Activated B cell treated with CpG ODN at 0.5 μM for 24 hours (primary cell): ENCODE measurements at regions not wholly inside any gene's neighbourhood (a gene's known extent, or its start where the extent isn't known, plus 50 kb on each side); places are given as distances from the start of the nearest gene placed in this dataset.

ENCODE experiments used
- ATAC-seq: fragments of 200-7000 bp; cut with Tn5 transposase; one replicate; pipeline ENCODE4 v1.10.0; 2021; ENCODE audit warnings: low read depth, mild to moderate bottlenecking, moderate library complexity
- CTCF ChIA-PET: fragments of 350-600 bp; sonication (Branson Sonifier 250); formaldehyde crosslinking; loops from one replicate; lab custom pipeline; 2021; ENCODE audit warnings: antibody characterized with exemption; lab: Charles Lee
- POLR2A ChIA-PET: fragments of 350-600 bp; sonication (Branson Sonifier 250); formaldehyde crosslinking; loops from one replicate; lab custom pipeline; 2021; ENCODE audit warnings: antibody characterized with exemption; lab: Charles Lee
- DNase-seq: peaks from one replicate; pipeline ENCODE4 v3.0.0; 2022
- H3K27ac Mint-ChIP-seq: one replicate; pipeline ENCODE4 v1.8.0; 2020; ENCODE audit warnings: mixed read lengths
- H3K27me3 Mint-ChIP-seq: one replicate; pipeline ENCODE4 v1.8.0; 2021; ENCODE audit warnings: mixed read lengths
- H3K36me3 Mint-ChIP-seq: one replicate; pipeline ENCODE4 v1.8.0; 2021; ENCODE audit warnings: low read depth, mixed read lengths
- H3K4me1 Mint-ChIP-seq: one replicate; pipeline ENCODE4 v1.8.0; 2021; ENCODE audit warnings: mixed read lengths
- H3K4me3 Mint-ChIP-seq: one replicate; pipeline ENCODE4 v1.8.0; 2020; ENCODE audit warnings: mild to moderate bottlenecking, mixed read lengths
- H3K9me3 Mint-ChIP-seq: one replicate; pipeline ENCODE4 v1.8.0; 2020; ENCODE audit warnings: mixed read lengths
- intact Hi-C: fragments of 100-400 bp; cut with micrococcal nuclease; formaldehyde crosslinking; loops from one replicate; pipeline ENCODE4 v1.15.1; 2024
- TF ChIP-seq, protein P1 (sequence below): fragments of 200-600 bp; IDR thresholded peaks from one replicate; pipeline ENCODE4 v1.8.0; 2022; ENCODE audit warnings: antibody characterized with exemption, mild to moderate bottlenecking

DNA sequence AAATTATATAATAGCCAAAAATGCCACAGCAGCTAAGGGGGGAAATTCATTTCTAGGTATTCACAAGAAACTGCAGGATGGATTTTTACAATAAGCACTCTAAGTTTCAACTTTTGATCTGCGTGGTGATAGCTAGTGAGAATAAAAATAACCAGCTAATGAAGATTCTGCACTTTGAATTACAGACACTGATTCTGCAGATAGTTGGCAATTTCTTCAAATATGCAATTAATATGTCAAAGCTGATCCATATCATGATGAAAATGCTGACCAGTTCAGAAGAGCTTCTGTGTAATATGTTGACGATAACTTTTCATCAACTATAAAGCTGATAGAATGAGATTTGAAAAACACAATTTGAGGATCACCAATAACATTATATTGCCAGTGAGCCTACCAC is 1272.9 kb downstream of the EFNB2 start:
- DNase-seq = no peak
- Mint-ChIP-seq H3K4me1 (no peaks in the 10 kb centered on the region), H3K4me3 (no peak overlapping the region), H3K27ac (no peak overlapping the region), H3K27me3 (no peaks in the 10 kb centered on the region), H3K9me3 (no peaks in the 10 kb centered on the region), H3K36me3 (no peaks in the 10 kb centered on the region)
- intact Hi-C loops = no loop called here
- TF ChIP-seq, protein P1, sequence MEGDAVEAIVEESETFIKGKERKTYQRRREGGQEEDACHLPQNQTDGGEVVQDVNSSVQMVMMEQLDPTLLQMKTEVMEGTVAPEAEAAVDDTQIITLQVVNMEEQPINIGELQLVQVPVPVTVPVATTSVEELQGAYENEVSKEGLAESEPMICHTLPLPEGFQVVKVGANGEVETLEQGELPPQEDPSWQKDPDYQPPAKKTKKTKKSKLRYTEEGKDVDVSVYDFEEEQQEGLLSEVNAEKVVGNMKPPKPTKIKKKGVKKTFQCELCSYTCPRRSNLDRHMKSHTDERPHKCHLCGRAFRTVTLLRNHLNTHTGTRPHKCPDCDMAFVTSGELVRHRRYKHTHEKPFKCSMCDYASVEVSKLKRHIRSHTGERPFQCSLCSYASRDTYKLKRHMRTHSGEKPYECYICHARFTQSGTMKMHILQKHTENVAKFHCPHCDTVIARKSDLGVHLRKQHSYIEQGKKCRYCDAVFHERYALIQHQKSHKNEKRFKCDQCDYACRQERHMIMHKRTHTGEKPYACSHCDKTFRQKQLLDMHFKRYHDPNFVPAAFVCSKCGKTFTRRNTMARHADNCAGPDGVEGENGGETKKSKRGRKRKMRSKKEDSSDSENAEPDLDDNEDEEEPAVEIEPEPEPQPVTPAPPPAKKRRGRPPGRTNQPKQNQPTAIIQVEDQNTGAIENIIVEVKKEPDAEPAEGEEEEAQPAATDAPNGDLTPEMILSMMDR = no peak
- CTCF ChIA-PET = no interaction called here
- ATAC-seq = no peak
- POLR2A ChIA-PET = no interaction called here

DNA sequence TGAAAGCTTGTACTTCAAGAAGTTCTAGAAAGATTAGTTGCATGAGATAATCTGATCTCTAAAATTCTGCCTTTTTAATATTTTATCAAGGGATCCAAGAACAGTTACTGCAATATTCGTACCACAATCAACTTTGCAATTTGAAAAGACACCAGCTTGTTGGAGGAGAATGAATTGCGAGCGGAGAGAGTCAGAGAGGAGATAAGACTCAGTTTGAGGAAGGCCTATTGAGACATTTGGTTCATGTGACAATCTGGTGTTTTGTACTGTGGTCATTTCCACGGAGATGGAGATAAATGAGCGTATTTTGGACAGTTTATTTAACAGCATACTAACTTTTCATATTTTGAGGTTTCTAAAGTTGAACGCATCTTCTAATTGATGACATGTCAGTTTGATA is 1276.0 kb downstream of the EFNB2 start:
- DNase-seq = no peak
- ChIA-PET CTCF (no interaction called here), POLR2A (no interaction called here)
- no peak overlapping the region for H3K4me3 Mint-ChIP-seq
- no peaks in the 10 kb centered on the region for H3K36me3 Mint-ChIP-seq
- intact Hi-C loops = no loop called here
- H3K27ac Mint-ChIP-seq = no peak overlapping the region
- no peaks in the 10 kb centered on the region for H3K27me3 Mint-ChIP-seq
- no peaks in the 10 kb centered on the region for H3K9me3 Mint-ChIP-seq
- no peak for ATAC-seq
- no peaks in the 10 kb centered on the region for H3K4me1 Mint-ChIP-seq
- TF ChIP-seq, protein P1 = no peak

DNA sequence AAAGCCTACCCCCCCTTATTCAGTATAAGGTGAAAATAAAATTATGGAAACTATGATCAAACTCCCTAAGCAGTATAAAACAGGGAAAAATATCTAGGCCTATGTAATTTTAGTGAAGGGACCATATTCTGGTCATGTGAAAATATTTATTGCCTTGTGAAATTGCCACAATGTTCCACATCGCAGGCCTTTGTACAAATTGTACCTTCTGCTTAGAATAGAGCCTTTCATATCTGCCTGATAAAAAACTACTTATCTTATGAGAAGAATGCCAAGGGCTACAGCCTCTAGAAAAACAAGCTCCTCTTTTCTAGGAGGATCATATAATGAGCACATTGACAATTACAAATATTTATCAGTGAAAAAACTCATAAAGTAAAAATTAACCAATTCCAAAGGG is 1280.0 kb downstream of the EFNB2 start:
- DNase-seq (no peak), ATAC-seq (no peak)
- Mint-ChIP-seq H3K27ac (no peak overlapping the region), H3K9me3 (no peaks in the 10 kb centered on the region), H3K36me3 (no peaks in the 10 kb centered on the region), H3K4me1 (no peaks in the 10 kb centered on the region), H3K4me3 (no peak overlapping the region), H3K27me3 (no peaks in the 10 kb centered on the region)
- CTCF ChIA-PET = no interaction called here
- POLR2A ChIA-PET = no interaction called here
- TF ChIP-seq, protein P1 = no peak
- intact Hi-C loops = no loop called here

DNA sequence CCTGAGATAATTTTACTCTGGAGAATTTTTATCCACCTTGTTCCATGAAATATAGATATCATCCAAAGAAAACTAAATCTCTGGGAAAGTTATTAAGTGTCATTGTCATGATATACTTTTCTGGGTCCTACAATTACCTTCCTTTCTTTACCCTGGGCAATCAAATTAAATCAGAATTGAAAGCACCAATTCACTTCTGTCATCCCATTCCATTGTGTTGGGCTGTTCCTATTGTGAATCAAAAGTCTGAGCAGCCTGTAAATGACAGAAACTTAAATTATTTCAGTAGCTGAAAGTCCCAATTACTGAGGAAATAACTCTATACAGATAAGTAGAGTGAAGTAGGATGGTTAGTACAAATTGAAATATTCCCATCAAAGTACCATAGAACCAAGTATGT is 1284.2 kb downstream of the EFNB2 start:
- no peak overlapping the region for H3K4me3 Mint-ChIP-seq
- ATAC-seq (no peak), DNase-seq (no peak)
- intact Hi-C loops = no loop called here
- TF ChIP-seq, protein P1 = no peak
- no peaks in the 10 kb centered on the region for H3K27me3 Mint-ChIP-seq
- ChIA-PET CTCF (no interaction called here), POLR2A (no interaction called here)
- no peaks in the 10 kb centered on the region for H3K36me3 Mint-ChIP-seq
- H3K27ac Mint-ChIP-seq = no peak overlapping the region
- H3K9me3 Mint-ChIP-seq = no peaks in the 10 kb centered on the region
- no peaks in the 10 kb centered on the region for H3K4me1 Mint-ChIP-seq

DNA sequence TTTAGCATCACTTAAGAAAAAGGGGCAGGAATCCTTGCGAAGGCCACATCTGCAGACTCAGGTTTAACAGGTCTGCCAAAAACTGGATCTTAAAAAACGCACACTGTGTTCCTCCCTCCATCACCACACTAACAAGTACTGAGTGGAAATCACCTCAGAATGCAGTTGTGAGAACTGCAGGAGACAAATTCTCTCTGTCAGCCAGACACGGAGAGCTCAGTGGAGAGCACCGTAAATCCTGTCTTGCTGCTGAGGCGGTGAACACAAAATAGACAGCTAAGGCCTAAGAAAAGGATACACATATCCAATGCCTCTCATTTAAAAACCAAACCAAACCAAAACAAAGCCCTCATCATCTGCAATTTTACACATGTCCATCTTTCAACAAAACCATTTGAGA is 1287.6 kb downstream of the EFNB2 start:
- ChIA-PET CTCF (no interaction called here), POLR2A (no interaction called here)
- no peak for DNase-seq
- H3K4me3 Mint-ChIP-seq = no peak overlapping the region
- no peaks in the 10 kb centered on the region for H3K27me3 Mint-ChIP-seq
- TF ChIP-seq, protein P1 = no peak
- intact Hi-C loops = no loop called here
- no peak overlapping the region for H3K27ac Mint-ChIP-seq
- ATAC-seq = no peak
- no peaks in the 10 kb centered on the region for H3K36me3 Mint-ChIP-seq
- H3K4me1 Mint-ChIP-seq = no peaks in the 10 kb centered on the region
- no peaks in the 10 kb centered on the region for H3K9me3 Mint-ChIP-seq
